ENCODE measurements at regions not wholly inside any gene's neighbourhood (a gene's known extent, or its start where the extent isn't known, plus 50 kb on each side); places are given as distances from the start of the nearest gene placed in this dataset.

GRCh38 chr9:86713470-86713869, 233.8 kb downstream of the GAS1 start:
- Histone ChIP-seq H2AFZ (ENCODE audit: insufficient read depth, low read depth, low read length, poor library complexity, severe bottlenecking) (no peak overlapping the region), H4K20me1 (ENCODE audit: control insufficient read depth, insufficient read depth, low read length, poor library complexity, severe bottlenecking) (no peaks in the 10 kb centered on the region), H3K4me1 (ENCODE audit: control insufficient read depth in 2 of 2, insufficient read depth in 2 of 2, low read length in 2 of 2) (no peaks in the 10 kb centered on the region), H3K27ac (ENCODE audit: low read length in 2 of 2) (no peak overlapping the region), H3K4me3 (ENCODE audit: control extremely low read depth in 1 of 5, extremely low read depth in 1 of 5, insufficient read depth in 1 of 5, low read depth in 2 of 5, low read length in 4 of 5) (no peak overlapping the region), H3K9ac (ENCODE audit: low read length) (no peak overlapping the region), H3K9me3 (ENCODE audit: control extremely low read depth in 1 of 3, control insufficient read depth in 2 of 3, insufficient read depth in 1 of 3, low read length in 2 of 3) (no peaks in the 10 kb centered on the region), H3K4me2 (replicated peaks; ENCODE audit: low read depth, low read length, poor library complexity, severe bottlenecking) (no peak overlapping the region), H3K27me3 (replicated peaks in 1 of 4; ENCODE audit: control extremely low read depth in 1 of 4, control insufficient read depth in 3 of 4, insufficient read depth in 4 of 4, low read length in 3 of 4) (no peaks in the 10 kb centered on the region), H3K79me2 (ENCODE audit: control insufficient read depth, insufficient read depth, low read length) (no peaks in the 10 kb centered on the region), H3K36me3 (replicated peaks in 1 of 2; ENCODE audit: control extremely low read depth in 1 of 2, control insufficient read depth in 1 of 2, extremely low read depth in 1 of 2, insufficient read depth in 2 of 2, low read length in 1 of 2) (no peaks in the 10 kb centered on the region)
- POLR2A ChIA-PET, result no interaction called here
- TF ChIP-seq CTCF (IDR thresholded peaks at IDR 0.05), result no peak
- no peak for TF ChIP-seq EZH2 (IDR thresholded peaks at IDR 0.05; ENCODE audit: borderline replicate concordance, insufficient read depth, low read depth, low read length, poor library complexity, severe bottlenecking)
- H3K4me1 Mint-ChIP-seq, result no peaks in the 10 kb centered on the region
- peaks cover 3% of the 10 kb centered on the region for H3K27me3 Mint-ChIP-seq
- intact Hi-C loops (cut with micrococcal nuclease), result no loop called here
- no peak overlapping the region for H3K4me3 Mint-ChIP-seq
- WGBS (ENCODE audit: insufficient coverage), result 100% methylated on average over 1 of the region's 2 CpGs
- H3K9me3 Mint-ChIP-seq (ENCODE audit: insufficient read depth), result no peaks in the 10 kb centered on the region
- ATAC-seq (ENCODE audit: low read depth), result no peak
- DNase-seq, result no peak
- CTCF ChIA-PET, result no interaction called here
- H3K27ac Mint-ChIP-seq, result no peak overlapping the region

- H3K4me2 ChIP-seq (replicated peaks; ENCODE audit: low read depth, low read length, poor library complexity, severe bottlenecking), result no peak overlapping the region
- no peaks in the 10 kb centered on the region for H3K36me3 ChIP-seq (replicated peaks in 1 of 2; ENCODE audit: control extremely low read depth in 1 of 2, control insufficient read depth in 1 of 2, extremely low read depth in 1 of 2, insufficient read depth in 2 of 2, low read length in 1 of 2)
- ATAC-seq (ENCODE audit: low read depth) (no peak), DNase-seq (no peak)
- Mint-ChIP-seq H3K27ac (no peak overlapping the region), H3K4me1 (no peaks in the 10 kb centered on the region), H3K9me3 (ENCODE audit: insufficient read depth) (no peaks in the 10 kb centered on the region), H3K27me3 (no peaks in the 10 kb centered on the region), H3K4me3 (no peak overlapping the region)
- H2AFZ ChIP-seq (ENCODE audit: insufficient read depth, low read depth, low read length, poor library complexity, severe bottlenecking), result no peak overlapping the region
- POLR2A ChIA-PET, result no interaction called here
- intact Hi-C loops (cut with micrococcal nuclease), result no loop called here
- no peak overlapping the region for H3K9ac ChIP-seq (ENCODE audit: low read length)
- H3K4me1 ChIP-seq (ENCODE audit: control insufficient read depth in 2 of 2, insufficient read depth in 2 of 2, low read length in 2 of 2), result no peaks in the 10 kb centered on the region
- no peak overlapping the region for H3K27ac ChIP-seq (ENCODE audit: low read length in 2 of 2)
- TF ChIP-seq EZH2 (IDR thresholded peaks at IDR 0.05; ENCODE audit: borderline replicate concordance, insufficient read depth, low read depth, low read length, poor library complexity, severe bottlenecking) (no peak), CTCF (IDR thresholded peaks at IDR 0.05) (no peak)
- no peaks in the 10 kb centered on the region for H4K20me1 ChIP-seq (ENCODE audit: control insufficient read depth, insufficient read depth, low read length, poor library complexity, severe bottlenecking)
- no peaks in the 10 kb centered on the region for H3K79me2 ChIP-seq (ENCODE audit: control insufficient read depth, insufficient read depth, low read length)
- H3K27me3 ChIP-seq (replicated peaks in 1 of 4; ENCODE audit: control extremely low read depth in 1 of 4, control insufficient read depth in 3 of 4, insufficient read depth in 4 of 4, low read length in 3 of 4), result no peaks in the 10 kb centered on the region
- H3K4me3 ChIP-seq (ENCODE audit: control extremely low read depth in 1 of 5, extremely low read depth in 1 of 5, insufficient read depth in 1 of 5, low read depth in 2 of 5, low read length in 4 of 5), result no peak overlapping the region
- CTCF ChIA-PET, result no interaction called here
- H3K9me3 ChIP-seq (ENCODE audit: control extremely low read depth in 1 of 3, control insufficient read depth in 2 of 3, insufficient read depth in 1 of 3, low read length in 2 of 3), result no peaks in the 10 kb centered on the region
- WGBS (ENCODE audit: insufficient coverage), result 69% methylated on average over 7 of the region's 9 CpGs
Measured at GRCh38 chr9:86708918-86709835, 238.1 kb downstream of the GAS1 start.
